Peyer's patch (tissue), 4 donors: ENCODE measurements at regions not wholly inside any gene's neighbourhood (a gene's known extent, or its start where the extent isn't known, plus 50 kb on each side); places are given as distances from the start of the nearest gene placed in this dataset.
"Not testable (repeated sequence)": the region's sequence is repeated elsewhere in the genome, so short reads cannot be mapped to it uniquely, and the experiment has no call there.

ENCODE experiments used
- DNase-seq, 3 donors: peaks; one replicate each; pipeline ENCODE4 v3.0.0-alpha.2; 2017 to 2019
- H3K27ac ChIP-seq, 4 donors: fragments of 200-600 bp; sonication (generic); one replicate each; pipeline ENCODE4 v1.5.1; 2016 to 2019
- H3K27me3 ChIP-seq, 2 donors: fragments of 200-600 bp; sonication (generic); one replicate each; pipeline ENCODE4 v1.5.1; 2019
- H3K36me3 ChIP-seq, 3 donors: fragments of 200-600 bp; sonication (generic); one replicate each; pipeline ENCODE4 v1.5.1; 2016 to 2019
- H3K4me1 ChIP-seq, 4 donors: fragments of 200-600 bp; sonication (generic); one replicate each; pipeline ENCODE4 v1.5.1; 2016 to 2019
- H3K4me3 ChIP-seq, 4 donors: fragments of 200-600 bp; sonication (generic); 1 replicate in 3 of 4; 2 replicates in 1 of 4; pipeline ENCODE4 v1.5.1; 2016 to 2019; ENCODE audit warnings: mild to moderate bottlenecking in 1 of 4
- H3K9me3 ChIP-seq, 4 donors: fragments of 200-600 bp; sonication (generic); one replicate each; pipeline ENCODE4 v1.5.1; 2016 to 2019; ENCODE audit warnings: mild to moderate bottlenecking in 1 of 4
- POLR2A ChIP-seq, 2 donors: fragments of 450-650 bp; IDR thresholded peaks; one replicate each; pipeline ENCODE4 v1.5.1; 2017; ENCODE audit warnings: antibody characterized with exemption in 2 of 2, mild to moderate bottlenecking in 2 of 2, moderate library complexity in 2 of 2
- TF ChIP-seq, protein P1 (sequence below), 6 experiments: fragments of 450-650 bp in 4 of 6; fragments of 200-600 bp in 2 of 6; sonication (generic) in 1 of 6; IDR thresholded peaks; one replicate each; pipeline ENCODE4 v1.5.1; 2017 to 2019; ENCODE audit warnings: antibody characterized with exemption in 6 of 6, mild to moderate bottlenecking in 3 of 6, moderate library complexity in 1 of 6

DNA sequence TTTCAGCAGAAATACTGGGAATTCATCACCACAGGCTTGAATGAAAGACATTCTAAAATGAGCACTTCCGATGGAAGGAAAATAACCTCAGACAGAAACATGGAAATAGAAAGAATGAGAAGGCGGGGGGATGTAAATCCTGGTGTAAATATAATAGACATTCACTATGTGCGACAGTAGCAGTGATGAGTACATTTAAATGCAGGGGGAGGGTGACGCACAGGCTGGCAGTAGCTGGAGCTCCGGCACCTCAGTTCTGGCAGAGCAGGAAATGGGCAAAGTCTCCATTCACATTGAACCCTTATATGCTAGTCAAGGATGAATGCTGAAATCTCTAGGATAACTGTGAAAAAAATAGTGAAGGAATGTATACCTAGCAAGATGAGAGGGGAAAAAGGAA is 172.7 kb upstream of the C14orf180 start:
- Histone ChIP-seq H3K36me3 (no peaks in the 10 kb centered on the region), H3K4me1 (no peaks in the 10 kb centered on the region), H3K4me3 (no peak overlapping the region), H3K27me3 (no peaks in the 10 kb centered on the region), H3K27ac (no peak overlapping the region), H3K9me3 (peaks cover 0 to 4% (median 0%) of the 10 kb centered on the region in 4 donors)
- no peak for TF ChIP-seq POLR2A (IDR thresholded peaks at IDR 0.05)
- TF ChIP-seq, protein P1, sequence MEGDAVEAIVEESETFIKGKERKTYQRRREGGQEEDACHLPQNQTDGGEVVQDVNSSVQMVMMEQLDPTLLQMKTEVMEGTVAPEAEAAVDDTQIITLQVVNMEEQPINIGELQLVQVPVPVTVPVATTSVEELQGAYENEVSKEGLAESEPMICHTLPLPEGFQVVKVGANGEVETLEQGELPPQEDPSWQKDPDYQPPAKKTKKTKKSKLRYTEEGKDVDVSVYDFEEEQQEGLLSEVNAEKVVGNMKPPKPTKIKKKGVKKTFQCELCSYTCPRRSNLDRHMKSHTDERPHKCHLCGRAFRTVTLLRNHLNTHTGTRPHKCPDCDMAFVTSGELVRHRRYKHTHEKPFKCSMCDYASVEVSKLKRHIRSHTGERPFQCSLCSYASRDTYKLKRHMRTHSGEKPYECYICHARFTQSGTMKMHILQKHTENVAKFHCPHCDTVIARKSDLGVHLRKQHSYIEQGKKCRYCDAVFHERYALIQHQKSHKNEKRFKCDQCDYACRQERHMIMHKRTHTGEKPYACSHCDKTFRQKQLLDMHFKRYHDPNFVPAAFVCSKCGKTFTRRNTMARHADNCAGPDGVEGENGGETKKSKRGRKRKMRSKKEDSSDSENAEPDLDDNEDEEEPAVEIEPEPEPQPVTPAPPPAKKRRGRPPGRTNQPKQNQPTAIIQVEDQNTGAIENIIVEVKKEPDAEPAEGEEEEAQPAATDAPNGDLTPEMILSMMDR (IDR thresholded peaks at IDR 0.05): no peak
- no peak for DNase-seq

DNA sequence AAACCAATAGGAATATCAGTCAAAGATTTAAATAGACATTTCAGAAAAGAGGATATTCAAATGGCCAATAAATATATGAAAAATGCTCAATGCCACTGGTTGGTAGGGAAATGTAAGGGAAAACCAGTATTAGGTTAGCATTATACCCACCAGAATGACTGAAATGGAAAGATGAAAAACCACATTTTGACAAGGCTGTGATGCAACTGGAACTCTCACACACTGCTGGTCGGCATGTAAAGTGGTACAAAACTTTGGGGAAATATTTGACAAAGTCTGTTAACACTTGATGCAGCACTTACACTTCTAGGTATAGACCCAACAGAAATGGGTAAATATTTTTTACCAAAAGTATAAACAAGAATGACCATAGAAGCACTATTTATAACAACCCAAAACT is 163.2 kb upstream of the C14orf180 start:
- Histone ChIP-seq H3K36me3 (no peaks in the 10 kb centered on the region), H3K4me1 (no peaks in the 10 kb centered on the region), H3K27ac (no peak overlapping the region), H3K9me3 (no peaks in the 10 kb centered on the region), H3K4me3 (no peak overlapping the region), H3K27me3 (no peaks in the 10 kb centered on the region)
- no peak for DNase-seq
- no peak for TF ChIP-seq POLR2A (IDR thresholded peaks at IDR 0.05)
- TF ChIP-seq, protein P1 (IDR thresholded peaks at IDR 0.05): no peak

DNA sequence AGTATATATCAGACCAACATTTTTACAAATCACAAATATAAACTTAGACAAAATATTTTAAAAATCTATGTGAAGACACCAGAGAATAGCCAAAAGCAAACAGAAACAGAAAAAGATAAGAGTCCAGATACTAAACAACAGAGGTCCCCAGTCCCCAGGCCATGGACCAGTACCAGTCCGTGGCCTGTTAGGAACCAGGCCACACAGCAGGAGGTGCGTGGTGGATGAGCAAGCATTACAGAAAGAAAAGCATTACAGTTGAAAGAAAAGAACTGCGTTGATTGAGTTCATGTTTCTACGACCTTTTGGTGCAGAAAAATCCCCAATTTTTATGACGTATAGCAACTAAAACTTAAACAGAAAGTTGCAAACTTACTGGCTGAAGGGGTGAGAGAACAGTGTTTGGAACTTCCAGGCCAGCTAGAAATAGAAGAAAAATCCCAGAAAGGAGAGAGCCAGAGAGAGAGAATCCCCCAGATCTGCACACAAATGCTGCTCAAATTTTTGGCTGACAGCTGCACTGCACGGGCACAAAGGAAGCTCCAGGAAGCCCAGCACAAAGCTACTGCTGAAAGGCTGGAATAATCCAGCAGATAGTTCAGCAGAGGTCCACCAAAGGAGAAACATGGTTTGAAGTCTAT is 159.6 kb upstream of the C14orf180 start:
- no peaks in the 10 kb centered on the region for H3K36me3 ChIP-seq
- no peak overlapping the region for H3K4me3 ChIP-seq
- no peaks in the 10 kb centered on the region for H3K4me1 ChIP-seq
- no peaks in the 10 kb centered on the region for H3K27me3 ChIP-seq
- no peak overlapping the region for H3K27ac ChIP-seq
- peak in 1 of 3 donors; percentile 6 for DNase-seq
- TF ChIP-seq, protein P1 (IDR thresholded peaks at IDR 0.05): no peak
- no peak for TF ChIP-seq POLR2A (IDR thresholded peaks at IDR 0.05)
- no peaks in the 10 kb centered on the region for H3K9me3 ChIP-seq

DNA sequence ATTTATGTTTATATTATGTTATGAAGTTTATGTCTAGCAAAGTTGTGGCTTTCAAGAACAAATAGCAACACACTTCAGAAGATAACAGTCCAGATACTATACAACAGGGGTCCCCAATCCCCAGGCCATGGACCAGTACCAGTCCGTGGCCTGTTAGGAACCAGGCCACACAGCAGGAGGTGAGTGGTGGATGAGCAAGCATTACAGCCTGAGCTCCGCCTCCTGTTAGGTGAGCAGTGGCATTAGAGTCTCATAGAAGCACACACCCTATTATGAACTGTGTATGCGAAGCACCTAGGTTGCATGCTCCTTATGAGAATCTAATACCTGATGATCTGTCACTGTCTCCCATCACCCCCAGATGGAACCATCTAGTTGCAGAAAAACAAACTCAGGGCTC is 159.0 kb upstream of the C14orf180 start:
- not testable (repeated sequence) for H3K4me3 ChIP-seq, H3K9me3 ChIP-seq, DNase-seq, H3K27me3 ChIP-seq, H3K36me3 ChIP-seq, H3K4me1 ChIP-seq, H3K27ac ChIP-seq

DNA sequence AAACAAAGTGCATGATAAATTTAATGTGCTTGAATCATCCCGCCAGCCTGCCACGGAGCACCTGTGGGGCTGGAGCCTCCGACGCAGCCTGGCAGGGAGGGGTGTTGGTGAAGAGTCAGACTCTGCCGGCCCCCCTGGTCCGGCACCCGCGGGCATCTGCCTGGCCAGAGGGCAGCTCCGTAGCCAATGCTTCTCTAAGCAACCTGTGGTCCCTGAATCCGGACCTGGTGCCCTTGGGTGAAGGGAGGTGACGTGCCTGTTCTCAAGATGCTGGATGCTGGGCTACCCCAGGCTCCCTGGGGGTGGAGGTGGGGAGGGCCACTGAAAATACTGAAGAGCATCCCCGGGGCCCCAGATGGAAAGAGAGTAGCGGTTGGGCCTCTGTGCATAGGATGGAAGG is 158.6 kb upstream of the C14orf180 start:
- no peak overlapping the region for H3K4me3 ChIP-seq
- no peaks in the 10 kb centered on the region for H3K4me1 ChIP-seq
- TF ChIP-seq, protein P1 (IDR thresholded peaks at IDR 0.05): no peak
- no peak for TF ChIP-seq POLR2A (IDR thresholded peaks at IDR 0.05)
- H3K27me3 ChIP-seq: no peaks in the 10 kb centered on the region
- no peaks in the 10 kb centered on the region for H3K36me3 ChIP-seq
- DNase-seq: peak in 2 of 3 donors; percentile 11 to 43
- no peaks in the 10 kb centered on the region for H3K9me3 ChIP-seq
- no peak overlapping the region for H3K27ac ChIP-seq

DNA sequence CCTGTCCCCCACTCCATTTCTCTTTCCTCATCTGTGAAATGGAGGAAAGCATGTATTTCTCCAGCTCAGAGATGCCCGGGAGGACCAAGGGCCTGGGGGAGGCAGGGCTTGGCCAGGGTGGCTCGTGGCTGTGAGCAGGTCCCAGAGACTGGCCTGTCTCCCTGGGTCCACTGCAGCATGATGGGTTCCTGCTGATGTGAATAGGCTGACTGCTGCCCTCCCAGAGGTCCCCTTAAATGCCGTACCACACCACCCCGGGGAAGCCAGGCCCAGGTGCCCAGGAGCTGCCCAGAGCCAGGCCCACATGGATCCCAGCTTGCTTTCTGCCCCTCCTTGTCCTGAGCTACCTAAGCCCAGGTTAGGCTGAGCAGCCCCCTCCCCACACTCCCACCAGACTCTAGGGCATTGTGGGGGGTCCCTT is 158.2 kb upstream of the C14orf180 start:
- Histone ChIP-seq H3K36me3 (no peaks in the 10 kb centered on the region), H3K27me3 (no peaks in the 10 kb centered on the region), H3K27ac (no peak overlapping the region), H3K4me3 (no peak overlapping the region), H3K4me1 (no peaks in the 10 kb centered on the region), H3K9me3 (no peaks in the 10 kb centered on the region)
- TF ChIP-seq, protein P1 (IDR thresholded peaks at IDR 0.05): no peak
- TF ChIP-seq POLR2A (IDR thresholded peaks at IDR 0.05): no peak
- peak in 1 of 3 donors; percentile 43 for DNase-seq
